GM10266 (cell line): ENCODE measurements at regions not wholly inside any gene's neighbourhood (a gene's known extent, or its start where the extent isn't known, plus 50 kb on each side); places are given as distances from the start of the nearest gene placed in this dataset.
"Not testable (repeated sequence)": the region's sequence is repeated elsewhere in the genome, so short reads cannot be mapped to it uniquely, and the experiment has no call there.

Experiments used
- DNase-seq: peaks from one replicate; pipeline ENCODE4 v3.0.0; 2012; ENCODE audit errors: extremely low spot score
- CTCF ChIP-seq: IDR thresholded peaks from 2 replicates; pipeline ENCODE4 v1.5.1; 2012; ENCODE audit warnings: mild to moderate bottlenecking, low read depth; ENCODE audit not compliant: control insufficient read depth, insufficient read depth; ENCODE audit errors: missing control alignments

- DNase-seq, result no peak
- TF ChIP-seq CTCF, result no peak
These were observed 702.9 kb downstream of the TRHDE start for GRCh38 chr12:72974954-72975555.

GRCh38 chr12:72978999-72979398 is 706.8 kb downstream of the TRHDE start:
- no peak for TF ChIP-seq CTCF
- DNase-seq, result no peak

GRCh38 chr12:72982356-72982755 is 710.2 kb downstream of the TRHDE start:
- no peak for TF ChIP-seq CTCF
- no peak for DNase-seq

GRCh38 chr12:72986963-72987362 is 714.8 kb downstream of the TRHDE start:
- no peak for TF ChIP-seq CTCF
- DNase-seq, result no peak

GRCh38 chr12:72989458-72989947 is 717.3 kb downstream of the TRHDE start:
- TF ChIP-seq CTCF, result no peak
- DNase-seq, result no peak

GRCh38 chr12:72995029-72995428 is 722.9 kb downstream of the TRHDE start:
- not testable (repeated sequence) for DNase-seq

GRCh38 chr12:72995616-72996015 is 723.4 kb downstream of the TRHDE start:
- no peak for TF ChIP-seq CTCF
- DNase-seq, result no peak

- not testable (repeated sequence) for DNase-seq
These were observed 729.6 kb downstream of the TRHDE start for GRCh38 chr12:73001806-73002205.

- DNase-seq, result not testable (repeated sequence)
These were observed 730.3 kb downstream of the TRHDE start for GRCh38 chr12:73002504-73002903.

GRCh38 chr12:73009138-73009834 is 737.1 kb downstream of the TRHDE start:
- not testable (repeated sequence) for DNase-seq
